Activated T-cell treated with anti-CD3 and anti-CD28 coated beads, Interleukin-2, amount 50 U/mL, for 48 hours (primary cell): ENCODE measurements at regions not wholly inside any gene's neighbourhood (a gene's known extent, or its start where the extent isn't known, plus 50 kb on each side); places are given as distances from the start of the nearest gene placed in this dataset.
"Not testable (repeated sequence)": the region's sequence is repeated elsewhere in the genome, so short reads cannot be mapped to it uniquely, and the experiment has no call there.

ENCODE experiments used
- DNase-seq, 2 experiments: peaks; one replicate each; pipeline ENCODE4 v3.0.0-alpha.2; 2020

DNA sequence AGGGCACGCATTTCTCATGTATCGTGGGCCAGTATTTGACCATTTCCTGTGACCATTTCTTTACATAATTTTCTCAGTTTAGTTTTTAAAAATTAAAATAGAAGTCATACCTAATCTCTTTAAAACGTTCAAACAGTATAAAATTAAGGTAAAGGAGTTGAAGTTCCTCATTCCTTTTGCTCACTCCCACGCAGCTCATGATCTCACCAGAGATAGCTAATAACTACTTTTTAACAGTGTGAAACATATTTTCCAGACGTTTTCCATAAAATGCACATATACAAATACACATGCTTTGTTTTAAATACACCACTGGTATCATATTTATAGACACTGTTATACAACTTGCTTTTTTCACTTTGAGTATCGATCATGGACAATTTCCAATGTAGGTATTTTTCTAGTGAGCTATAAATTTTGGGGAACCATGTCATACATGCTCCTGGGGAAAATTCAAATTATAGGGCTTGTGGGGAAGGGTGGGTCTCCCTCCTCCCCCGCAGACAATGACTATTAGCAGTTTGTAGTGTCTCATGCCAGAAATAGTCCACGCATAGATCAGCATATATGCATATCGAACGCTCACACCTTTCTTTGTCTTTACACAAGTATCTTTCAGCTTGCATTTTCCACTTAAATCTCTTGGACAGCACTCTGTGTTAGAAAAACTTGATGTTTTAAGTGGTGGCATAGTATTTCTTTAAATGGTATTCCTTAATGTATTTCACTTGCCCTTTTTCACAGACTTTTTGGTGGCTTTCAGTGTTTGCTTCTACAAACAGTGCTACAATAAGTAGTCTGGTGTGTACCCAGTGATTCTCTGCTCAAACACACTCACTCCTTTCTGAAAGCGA lies 145.5 kb upstream of the ZNF217 start:
- DNase-seq = no peak

DNA sequence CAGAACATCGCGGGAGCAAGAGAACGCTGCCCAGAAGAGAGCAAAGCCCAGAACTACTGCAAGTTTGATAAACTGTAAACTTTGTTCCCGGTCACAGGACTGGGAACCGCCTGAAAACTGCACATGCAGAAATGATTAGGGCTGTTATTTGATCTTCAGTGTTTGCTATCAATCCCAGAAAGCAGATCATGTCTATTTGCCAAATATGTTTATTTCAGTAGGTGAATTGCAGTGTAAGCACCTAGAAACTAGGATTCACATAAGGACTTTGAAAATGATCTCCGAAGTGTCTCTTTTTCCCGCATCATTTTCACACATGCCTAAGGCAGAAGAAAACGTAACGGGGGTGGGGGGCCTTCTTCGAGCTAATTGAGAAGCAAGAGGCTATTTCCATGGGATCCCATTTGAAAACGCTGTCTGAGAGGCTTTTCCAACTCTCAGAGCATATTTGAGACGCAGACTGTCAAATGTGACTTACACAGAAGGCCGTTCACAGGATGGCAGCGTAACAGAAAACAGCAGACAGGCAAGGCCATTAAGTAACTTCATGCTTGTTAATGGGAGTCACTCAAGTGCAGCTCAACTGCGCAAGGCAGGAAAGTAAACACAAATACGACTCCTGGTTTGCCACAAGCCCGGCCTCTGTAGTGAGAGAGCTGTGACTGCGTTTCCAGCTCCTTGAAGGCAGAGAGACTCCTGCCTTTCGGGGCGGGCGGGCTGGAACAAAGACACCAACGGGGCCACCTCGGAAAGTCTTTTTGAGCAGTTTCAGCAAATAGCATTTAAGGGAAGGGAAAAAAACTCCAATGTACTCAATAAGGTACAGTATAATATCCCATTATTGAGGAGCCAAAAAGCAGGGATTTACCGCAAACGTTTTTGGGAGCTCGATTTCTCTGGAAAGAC lies 144.7 kb upstream of the ZNF217 start:
- DNase-seq = no peak

DNA sequence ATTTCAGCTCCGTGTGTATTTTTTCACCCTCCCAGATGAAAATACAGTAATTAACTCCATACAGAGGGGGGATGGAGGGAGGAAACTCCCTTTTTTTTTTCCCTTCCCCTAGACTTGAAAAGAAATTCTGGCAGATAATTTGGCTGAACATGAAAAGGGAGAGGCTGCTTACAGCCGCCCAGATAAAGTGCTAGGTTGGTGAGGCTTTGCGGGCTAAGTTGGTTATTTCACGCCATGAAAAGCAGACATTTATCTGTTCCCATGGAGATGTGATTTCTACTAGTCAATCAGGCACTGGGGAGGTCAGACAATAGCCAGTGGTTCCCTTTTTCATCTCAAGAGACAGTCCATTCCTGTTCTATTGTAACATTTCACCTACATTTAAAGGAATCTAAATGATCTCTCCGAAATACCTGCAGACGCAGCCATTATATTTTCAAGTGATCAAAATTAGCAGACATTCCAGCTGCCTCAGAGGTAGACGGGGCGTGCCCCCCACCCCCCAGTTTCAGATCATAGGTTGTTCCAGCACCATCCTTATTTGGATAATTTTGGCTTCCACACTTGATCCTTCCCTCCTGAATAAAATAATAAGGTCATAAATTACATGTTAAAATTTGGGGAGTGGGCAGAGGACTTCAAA lies 143.9 kb upstream of the ZNF217 start:
- DNase-seq = no peak

DNA sequence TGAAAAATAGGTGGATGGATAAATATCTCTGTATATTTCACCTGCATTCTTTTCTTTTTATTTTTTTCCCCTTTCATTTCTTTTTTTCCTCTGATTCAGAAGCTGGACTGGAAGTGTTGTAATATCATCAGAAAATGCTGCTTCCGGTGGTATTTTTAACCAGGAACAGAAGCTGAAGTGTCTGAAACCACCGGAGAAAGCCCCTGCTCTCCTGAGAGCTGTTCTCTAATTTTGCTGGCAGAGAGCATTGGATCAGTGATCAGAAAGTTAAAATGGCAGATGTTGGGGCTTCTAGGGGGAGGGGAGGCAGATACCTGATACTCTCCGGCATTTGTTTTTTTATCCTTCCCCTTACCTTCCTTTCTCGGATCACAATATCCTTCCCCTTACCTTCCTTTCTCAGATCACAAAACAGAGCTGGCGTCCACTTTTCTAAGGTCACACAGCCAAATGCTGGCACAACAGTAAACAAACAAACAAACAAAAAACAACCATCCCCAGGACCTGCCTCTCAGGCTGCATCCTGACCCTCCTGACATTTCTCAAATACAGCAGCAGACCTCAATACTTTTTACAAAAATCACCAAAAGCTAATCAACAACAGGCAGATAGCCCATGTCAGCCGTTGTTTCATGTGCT lies 143.2 kb upstream of the ZNF217 start:
- no peak for DNase-seq

DNA sequence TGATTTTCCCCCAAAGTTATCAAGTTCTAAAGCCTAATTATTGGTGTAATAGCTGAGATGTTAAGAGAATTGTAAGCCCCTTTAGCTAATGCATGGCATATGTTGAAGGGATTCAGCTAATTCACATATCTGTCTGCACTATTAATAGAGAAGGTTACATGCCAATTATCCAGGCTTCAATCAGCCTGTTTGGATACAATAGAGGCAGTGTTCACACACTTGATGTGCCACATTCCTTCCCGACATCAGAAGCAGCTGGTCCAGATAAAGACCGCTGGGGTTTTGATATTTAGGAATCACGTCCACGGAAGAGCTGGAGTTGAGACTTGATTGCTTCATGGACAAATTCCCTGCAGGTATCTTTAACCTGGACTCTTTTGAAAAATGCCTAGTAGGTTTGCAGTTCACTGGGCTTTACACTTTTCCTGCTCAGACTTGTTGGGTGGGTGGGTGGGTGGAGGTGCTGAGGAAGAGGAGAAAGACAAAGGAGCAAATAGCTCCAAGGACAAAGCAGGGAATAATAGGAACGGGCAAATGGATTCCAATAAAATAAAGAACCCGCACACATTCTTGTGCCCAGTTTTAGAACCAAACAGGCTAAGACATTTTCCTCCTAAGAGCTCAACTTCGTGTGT lies 142.6 kb upstream of the ZNF217 start:
- DNase-seq = no peak

DNA sequence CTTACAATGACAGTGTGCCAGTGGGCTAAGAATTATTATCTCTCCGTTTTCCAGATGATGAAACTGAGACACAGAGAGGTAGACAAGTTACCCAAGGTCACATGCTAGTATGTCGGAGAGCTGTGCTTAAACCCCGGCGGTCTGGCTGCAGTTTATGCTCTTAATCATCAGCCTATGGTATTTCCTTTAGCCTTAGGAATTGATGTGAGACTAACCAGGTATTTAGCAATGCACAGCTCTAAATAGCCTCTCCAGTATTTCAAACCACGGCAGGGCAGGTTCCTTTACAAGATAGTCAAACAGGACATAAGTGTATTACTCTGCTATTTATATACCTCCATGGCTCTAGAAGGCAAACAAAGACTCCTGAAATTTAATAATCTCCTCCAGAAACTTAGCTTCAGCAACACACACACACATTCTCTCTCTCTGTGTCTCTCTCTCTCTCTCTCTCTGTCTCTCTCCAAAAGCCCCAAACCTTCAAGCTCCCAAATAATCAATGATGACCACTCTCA lies 142.0 kb upstream of the ZNF217 start:
- no peak for DNase-seq

DNA sequence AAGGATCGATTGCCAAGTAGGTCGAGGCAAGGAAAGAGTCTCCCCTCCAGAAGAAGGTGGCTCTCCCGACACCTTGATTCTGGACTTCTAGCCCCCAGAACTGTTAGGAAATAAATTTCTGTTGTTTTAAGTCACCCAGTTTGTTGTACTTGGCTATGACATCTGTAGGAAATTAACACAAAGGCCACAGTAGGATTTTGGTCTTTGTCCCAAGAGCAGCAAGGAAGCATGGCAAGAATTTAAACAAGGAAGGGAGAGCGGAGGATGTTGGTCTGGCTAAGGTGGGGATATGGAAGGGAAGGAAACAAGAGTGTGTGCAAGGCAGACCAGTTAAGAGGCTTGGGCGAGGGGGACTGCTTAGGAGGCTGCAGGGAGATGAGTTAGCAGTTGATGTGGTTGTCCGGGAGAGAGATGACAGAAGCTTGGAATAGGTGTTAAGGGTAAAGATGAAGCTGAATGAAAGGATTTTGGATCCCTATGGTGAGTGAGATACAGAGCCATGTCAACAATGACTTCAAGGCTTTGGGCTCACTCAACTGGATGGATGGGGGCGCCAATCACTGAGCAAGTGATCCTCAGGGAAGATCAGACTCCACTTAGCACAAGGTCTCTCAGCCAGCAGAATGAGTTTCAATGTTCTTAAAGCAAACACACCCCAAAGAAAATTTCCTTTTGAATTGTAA lies 140.5 kb upstream of the ZNF217 start:
- no peak for DNase-seq

DNA sequence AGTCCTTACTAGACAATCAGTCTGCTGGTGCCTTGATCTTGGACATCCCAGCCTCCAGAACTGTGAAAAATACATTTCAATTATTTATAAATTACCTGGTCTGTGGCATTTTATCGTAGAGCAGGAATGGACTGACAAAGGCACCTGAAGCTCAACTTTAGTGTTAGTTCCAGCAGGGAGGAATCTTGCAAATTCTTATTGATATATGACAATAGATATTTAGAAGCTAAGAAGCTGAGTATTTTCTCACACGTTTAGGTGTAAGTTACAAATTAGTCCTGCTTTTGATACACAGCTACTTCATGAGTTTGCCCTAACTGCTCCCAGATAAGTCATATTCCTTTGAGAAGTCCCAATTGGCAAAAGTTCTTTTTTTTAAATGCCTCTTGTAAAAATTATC lies 138.0 kb upstream of the ZNF217 start:
- DNase-seq = no peak

DNA sequence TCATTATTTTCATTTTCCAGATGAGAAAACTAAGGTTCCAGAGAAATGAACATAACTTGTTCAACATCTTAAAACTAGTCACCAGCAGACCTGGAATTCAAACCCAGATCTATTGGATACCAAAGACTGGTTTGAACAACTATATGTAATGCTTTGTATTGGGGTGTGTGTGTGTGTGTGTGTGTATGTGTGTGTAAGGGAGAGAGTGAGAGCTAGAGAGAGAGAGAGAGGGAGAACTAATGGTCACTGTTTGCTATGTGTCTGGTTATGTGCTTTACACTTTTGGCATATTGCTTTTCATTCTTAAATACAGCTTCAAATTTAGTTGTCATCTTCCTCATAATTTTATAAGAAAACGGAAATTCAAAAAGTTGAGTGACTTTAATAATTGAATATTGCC lies 134.7 kb upstream of the ZNF217 start:
- DNase-seq = no peak

DNA sequence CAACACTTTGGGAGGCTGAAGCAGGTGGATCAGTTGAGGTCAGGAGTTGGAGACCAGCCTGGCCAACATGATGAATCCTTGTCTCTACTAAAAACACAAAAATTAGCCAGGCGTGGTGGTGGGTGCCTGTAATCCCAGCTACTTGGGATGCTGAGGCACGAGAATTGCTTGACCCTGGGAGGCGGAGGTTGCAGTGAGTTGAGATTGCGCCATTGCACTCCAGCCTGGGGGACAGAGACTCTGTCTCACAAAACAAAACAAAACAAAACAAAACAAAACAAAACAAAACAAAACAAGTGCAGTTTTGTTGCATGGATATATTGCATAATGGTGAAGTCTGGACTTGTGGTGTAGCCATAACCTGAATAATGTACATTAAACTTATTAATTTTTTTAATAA lies 133.6 kb upstream of the ZNF217 start:
- not testable (repeated sequence) for DNase-seq

DNA sequence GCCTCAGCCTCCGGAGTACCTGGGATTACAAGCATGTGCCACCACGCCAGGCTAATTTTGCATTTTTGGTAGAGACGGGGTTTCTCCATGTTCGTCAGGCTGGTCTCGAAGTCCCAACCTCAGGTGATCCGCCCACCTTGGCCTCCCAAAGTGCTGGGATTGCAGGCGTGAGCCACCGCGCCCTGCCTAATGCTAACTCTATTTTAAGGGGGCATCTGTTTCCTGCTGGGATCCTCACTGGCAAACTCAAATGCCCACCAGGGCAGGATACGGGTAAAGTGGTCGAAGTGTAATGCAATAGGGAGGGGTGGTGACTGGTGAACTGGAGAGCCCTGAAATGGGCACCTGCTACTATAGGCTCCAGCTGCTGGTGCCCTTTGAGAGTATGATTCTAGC lies 131.9 kb upstream of the ZNF217 start:
- no peak for DNase-seq

DNA sequence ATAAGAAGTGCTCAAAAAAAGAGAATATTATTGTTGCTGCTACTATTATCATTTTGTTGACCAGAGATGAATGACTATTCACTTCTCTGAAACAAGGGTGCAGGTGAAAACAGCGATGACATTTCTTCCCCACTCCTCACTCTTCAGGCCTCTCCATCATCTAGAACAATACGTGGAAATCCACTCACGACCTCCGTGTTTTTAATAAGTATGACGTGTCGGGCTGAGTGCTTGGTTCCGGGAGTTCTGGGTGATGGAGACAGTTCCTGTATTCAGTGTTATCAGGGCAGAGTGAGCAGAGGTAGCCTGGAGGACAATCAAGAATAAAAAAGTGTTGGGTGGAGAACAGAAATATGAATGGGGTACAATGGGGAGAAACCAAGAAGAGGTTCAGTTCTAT lies 130.0 kb upstream of the ZNF217 start:
- DNase-seq = no peak

DNA sequence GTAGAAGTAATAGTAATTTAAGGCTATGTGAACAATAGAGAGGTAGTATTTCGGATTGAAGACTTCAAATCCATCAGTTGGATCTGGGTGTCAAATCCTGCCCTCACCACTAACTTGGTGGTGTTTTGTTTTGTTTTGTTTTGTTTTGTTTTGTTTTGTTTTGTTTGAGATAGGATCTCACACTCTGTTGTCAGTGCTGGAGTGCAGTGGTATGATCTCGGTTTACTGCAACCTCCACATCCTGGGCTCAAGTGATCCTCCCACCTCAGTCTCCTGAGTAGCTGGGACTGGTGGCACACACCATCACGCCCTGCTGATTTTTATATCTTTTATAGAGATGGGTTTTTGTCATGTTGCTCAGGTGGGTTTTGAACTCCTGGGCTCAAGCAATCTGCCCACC lies 129.4 kb upstream of the ZNF217 start:
- no peak for DNase-seq

DNA sequence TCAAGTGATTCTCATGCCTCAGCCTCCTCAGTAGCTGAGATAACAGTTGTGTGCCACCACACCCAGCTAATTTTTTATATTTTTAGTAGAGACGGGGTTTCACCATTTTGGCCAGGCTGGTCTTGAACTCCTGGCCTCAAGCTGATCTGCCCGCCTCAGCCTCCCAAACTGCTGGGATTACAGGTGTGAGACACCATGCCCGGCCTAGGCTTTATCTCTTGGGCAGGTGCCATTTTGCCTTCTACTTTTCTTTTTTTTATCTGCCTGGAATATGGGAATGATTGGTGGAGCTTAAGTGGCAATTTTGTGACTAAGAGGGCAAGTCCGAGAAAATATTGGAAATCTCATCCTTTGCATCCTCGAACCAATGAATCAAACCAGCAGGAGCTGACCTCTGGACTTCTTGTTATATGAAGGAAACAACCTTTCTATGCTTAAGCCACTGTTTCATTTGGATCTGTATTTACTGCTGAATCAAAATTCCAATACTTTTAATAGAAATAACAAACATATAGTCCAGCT lies 128.9 kb upstream of the ZNF217 start:
- DNase-seq = no peak

DNA sequence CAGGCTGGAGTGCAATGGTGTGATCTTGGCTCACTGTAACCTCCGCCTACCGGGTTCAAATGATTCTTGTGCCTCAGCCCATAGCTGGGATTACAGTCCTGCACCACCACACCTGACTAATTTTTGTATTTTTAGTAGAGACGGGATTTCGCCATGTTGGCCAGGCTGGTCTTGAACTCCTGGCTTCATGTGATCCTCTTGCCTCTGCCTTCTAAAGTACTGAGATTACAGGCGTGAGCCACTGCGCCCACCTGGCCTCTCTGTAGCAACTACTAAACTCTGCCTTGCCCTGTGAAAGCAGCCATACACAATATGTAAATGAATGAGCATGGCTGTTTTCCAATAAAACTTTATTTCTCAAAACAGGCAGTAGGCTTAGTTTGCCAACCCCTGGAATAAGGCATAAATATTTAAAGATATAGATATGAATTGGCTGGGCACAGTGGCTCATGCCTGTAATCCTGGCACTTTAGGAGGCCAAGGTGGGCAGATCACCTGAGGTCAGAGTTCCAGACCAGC lies 127.9 kb upstream of the ZNF217 start:
- not testable (repeated sequence) for DNase-seq

DNA sequence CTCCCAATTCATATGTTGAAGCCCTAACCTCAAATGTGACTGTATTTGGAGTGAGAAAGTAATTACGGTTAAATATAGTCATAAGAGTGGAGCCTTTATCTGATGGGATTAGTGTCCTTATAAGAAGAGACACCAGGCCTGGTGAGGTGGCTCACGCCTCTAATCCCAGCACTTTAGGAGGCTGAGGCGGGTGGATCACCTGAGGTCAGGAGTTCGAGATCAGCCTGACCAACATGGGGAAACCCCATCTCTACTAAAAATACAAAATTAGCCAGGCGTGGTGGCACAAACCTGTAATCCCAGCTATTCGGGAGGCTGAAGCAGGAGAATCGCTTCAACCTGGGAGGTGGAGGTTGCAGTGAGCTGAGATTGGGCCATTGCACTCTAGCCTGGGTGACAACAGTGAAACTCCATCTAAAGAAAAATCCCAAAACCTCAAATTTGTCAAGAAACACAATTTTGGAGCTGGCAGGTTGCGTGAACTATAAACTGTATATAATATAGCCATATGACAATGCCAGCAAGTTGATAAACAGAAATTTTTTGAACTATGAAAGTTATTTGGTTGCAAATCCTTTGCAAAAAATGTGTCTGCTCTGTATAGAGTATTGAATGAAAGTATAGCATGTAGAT lies 125.6 kb upstream of the ZNF217 start:
- not testable (repeated sequence) for DNase-seq

DNA sequence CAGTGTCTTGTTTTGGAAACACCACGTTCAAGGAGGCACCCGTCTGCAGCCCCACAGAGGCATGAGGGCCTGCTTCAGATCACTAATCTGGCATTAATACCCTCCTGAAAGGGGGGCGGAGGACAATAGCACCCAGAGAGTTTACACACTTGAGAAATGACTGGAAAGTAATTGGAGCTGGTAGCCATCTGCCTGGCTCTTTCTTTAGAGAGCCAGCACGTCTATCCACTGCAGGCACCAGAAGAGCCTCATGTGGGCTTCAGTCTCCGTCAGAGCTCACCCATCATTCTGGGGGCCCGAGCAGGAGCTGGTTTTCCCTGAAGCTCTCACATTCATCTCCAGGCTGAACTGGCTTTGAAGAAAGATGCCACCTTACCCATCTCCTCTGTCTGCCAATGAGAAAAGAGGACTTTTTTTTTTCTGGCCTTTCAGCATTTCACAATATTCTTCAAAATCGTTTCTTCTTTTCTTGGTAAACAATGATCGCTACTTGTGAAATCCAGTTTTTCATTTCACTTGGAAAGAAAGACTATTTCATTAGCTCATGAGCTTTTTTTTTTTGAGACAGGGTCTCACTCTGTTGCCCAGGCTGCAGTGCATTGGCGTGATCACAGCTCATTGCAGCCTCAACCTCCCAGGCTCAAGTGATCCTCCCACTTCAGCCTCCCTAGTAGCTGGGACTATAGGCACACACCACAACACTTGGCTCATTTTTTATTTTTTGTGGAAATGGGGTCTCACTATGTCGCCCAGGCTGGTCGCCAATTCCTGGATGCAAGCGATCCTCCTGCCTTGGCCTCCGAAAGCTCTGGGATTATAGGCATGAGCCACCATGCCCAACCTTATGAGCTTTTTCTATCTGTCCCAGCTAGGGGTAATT lies 124.7 kb upstream of the ZNF217 start:
- DNase-seq = no peak

DNA sequence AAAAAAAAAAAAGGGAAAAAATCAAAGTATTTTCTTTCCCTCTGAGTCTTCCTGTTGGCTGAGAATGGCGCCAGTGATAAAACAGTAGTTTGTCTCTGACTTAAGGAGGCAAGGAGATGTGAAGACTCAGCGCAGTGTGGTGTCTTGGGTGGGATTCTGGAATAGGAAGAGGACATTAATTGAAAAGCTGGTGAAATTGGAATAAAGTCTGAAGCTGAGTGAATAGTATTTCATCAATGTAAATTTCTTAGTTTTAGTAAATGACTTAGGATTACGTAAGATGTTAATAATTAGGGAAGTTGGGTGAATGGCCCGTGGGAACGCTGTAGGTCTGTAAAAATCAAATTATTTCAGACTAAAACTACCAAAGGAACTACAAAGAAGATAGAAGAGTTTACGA lies 122.8 kb upstream of the ZNF217 start:
- no peak for DNase-seq

DNA sequence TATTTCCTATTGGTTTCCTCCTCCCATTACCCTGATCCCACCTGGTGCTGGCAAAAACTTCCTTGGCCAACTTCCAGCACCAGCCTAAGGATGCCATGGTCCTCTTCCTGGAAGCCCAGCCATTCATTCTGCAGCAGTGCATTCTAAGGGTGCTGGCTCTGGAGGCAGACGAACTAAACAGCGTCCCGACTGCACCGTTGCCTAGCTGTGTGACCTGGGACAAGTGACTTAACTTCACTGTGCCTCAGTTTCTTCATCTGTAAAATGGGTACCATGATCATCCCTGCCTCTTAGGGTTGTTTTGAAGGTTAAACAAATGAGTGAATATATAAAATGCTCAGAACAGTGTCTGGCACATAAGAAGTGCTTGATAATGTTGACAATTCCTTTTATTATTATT lies 120.9 kb upstream of the ZNF217 start:
- DNase-seq = no peak
